ENCODE measurements at regions not wholly inside any gene's neighbourhood (a gene's known extent, or its start where the extent isn't known, plus 50 kb on each side); places are given as distances from the start of the nearest gene placed in this dataset.

DNA sequence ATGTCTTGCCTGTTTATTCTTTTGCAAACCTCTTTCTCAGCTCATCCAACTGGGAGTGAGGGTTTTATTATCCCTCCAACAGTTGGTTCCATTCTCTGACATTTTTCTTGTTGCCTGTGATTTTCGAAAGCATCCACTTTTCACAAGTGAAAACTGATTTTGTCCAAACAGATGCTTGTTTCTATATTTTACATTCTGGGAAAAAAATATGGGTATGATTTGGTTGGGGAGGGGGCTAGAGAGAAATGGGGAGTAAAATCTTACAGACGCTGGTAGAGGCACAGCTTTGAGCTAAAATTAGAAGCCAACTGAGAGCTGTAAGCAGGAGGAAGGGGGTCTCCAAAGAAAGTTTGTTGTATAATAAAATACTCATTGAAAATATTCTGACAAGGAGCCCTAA, 745.3 kb upstream of the CELF4 start:
- TF ChIP-seq, protein P1, sequence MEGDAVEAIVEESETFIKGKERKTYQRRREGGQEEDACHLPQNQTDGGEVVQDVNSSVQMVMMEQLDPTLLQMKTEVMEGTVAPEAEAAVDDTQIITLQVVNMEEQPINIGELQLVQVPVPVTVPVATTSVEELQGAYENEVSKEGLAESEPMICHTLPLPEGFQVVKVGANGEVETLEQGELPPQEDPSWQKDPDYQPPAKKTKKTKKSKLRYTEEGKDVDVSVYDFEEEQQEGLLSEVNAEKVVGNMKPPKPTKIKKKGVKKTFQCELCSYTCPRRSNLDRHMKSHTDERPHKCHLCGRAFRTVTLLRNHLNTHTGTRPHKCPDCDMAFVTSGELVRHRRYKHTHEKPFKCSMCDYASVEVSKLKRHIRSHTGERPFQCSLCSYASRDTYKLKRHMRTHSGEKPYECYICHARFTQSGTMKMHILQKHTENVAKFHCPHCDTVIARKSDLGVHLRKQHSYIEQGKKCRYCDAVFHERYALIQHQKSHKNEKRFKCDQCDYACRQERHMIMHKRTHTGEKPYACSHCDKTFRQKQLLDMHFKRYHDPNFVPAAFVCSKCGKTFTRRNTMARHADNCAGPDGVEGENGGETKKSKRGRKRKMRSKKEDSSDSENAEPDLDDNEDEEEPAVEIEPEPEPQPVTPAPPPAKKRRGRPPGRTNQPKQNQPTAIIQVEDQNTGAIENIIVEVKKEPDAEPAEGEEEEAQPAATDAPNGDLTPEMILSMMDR (conservative IDR thresholded peaks at IDR 0.05; ENCODE audit: control insufficient read depth, insufficient read depth, low read depth, low read length), result no peak
- no peak for DNase-seq (ENCODE audit: low read depth)
- no peak overlapping the region for H3K4me3 ChIP-seq (ENCODE audit: control insufficient read depth, low read depth, low read length)

GRCh38 chr18:38307914-38308313, 742.3 kb upstream of the CELF4 start:
- H3K4me3 ChIP-seq (ENCODE audit: control insufficient read depth, low read depth, low read length), result no peak overlapping the region
- no peak for DNase-seq (ENCODE audit: low read depth)
- TF ChIP-seq, protein P1 (conservative IDR thresholded peaks at IDR 0.05; ENCODE audit: control insufficient read depth, insufficient read depth, low read depth, low read length), result no peak

GRCh38 chr18:38305961-38306360, 740.4 kb upstream of the CELF4 start:
- TF ChIP-seq, protein P1 (conservative IDR thresholded peaks at IDR 0.05; ENCODE audit: control insufficient read depth, insufficient read depth, low read depth, low read length), result no peak
- H3K4me3 ChIP-seq (ENCODE audit: control insufficient read depth, low read depth, low read length), result no peak overlapping the region
- no peak for DNase-seq (ENCODE audit: low read depth)

GRCh38 chr18:38301621-38302020, 736.0 kb upstream of the CELF4 start:
- no peak for DNase-seq (ENCODE audit: low read depth)
- TF ChIP-seq, protein P1 (conservative IDR thresholded peaks at IDR 0.05; ENCODE audit: control insufficient read depth, insufficient read depth, low read depth, low read length), result no peak
- no peak overlapping the region for H3K4me3 ChIP-seq (ENCODE audit: control insufficient read depth, low read depth, low read length)

- no peak overlapping the region for H3K4me3 ChIP-seq (ENCODE audit: control insufficient read depth, low read depth, low read length)
- DNase-seq (ENCODE audit: low read depth), result no peak
- TF ChIP-seq, protein P1 (conservative IDR thresholded peaks at IDR 0.05; ENCODE audit: control insufficient read depth, insufficient read depth, low read depth, low read length), result no peak
Observed at GRCh38 chr18:38297910-38298309, 732.3 kb upstream of the CELF4 start.

DNA sequence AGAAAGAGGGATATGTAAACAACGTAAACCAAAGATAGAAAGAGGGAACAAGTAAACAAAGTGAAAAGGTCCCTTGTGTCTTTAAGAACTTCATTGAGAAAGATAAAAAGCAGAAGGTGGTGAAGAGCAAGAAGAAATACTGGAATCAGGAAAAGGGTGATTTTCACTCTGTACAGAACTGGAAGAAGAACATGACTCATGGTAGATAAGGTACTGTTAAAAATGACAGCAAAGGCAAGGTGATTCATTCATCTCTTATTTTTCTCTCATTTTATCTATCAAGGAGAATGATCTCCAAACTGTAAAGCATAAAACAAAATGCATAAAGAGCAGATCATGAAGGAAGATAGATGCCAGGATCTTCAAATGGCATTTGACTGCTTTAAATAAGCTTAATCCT, 724.6 kb upstream of the CELF4 start:
- no peak for DNase-seq (ENCODE audit: low read depth)
- H3K4me3 ChIP-seq (ENCODE audit: control insufficient read depth, low read depth, low read length), result no peak overlapping the region
- TF ChIP-seq, protein P1 (conservative IDR thresholded peaks at IDR 0.05; ENCODE audit: control insufficient read depth, insufficient read depth, low read depth, low read length), result no peak

GRCh38 chr18:38284972-38285371, 719.4 kb upstream of the CELF4 start:
- no peak overlapping the region for H3K4me3 ChIP-seq (ENCODE audit: control insufficient read depth, low read depth, low read length)
- TF ChIP-seq, protein P1 (conservative IDR thresholded peaks at IDR 0.05; ENCODE audit: control insufficient read depth, insufficient read depth, low read depth, low read length), result no peak
- no peak for DNase-seq (ENCODE audit: low read depth)

Measured in fibroblast of mammary gland (primary cell).